Ovary (tissue), 3 donors: ENCODE measurements at regions not wholly inside any gene's neighbourhood (a gene's known extent, or its start where the extent isn't known, plus 50 kb on each side); places are given as distances from the start of the nearest gene placed in this dataset.
"Not testable (repeated sequence)": the region's sequence is repeated elsewhere in the genome, so short reads cannot be mapped to it uniquely, and the experiment has no call there.

Experiments
- POLR2A ChIP-seq: fragments of 450-650 bp; IDR thresholded peaks from one replicate; pipeline ENCODE4 v1.6.1; 2017; ENCODE audit warnings: antibody characterized with exemption, mild to moderate bottlenecking, moderate library complexity
- TF ChIP-seq, protein P1 (sequence below), 3 donors: fragments of 450-650 bp in 2 of 3; fragments of 200-600 bp in 1 of 3; IDR thresholded peaks; one replicate each; pipeline versions ENCODE4 v1.5.1 to v1.8.0; 2016 to 2022; ENCODE audit warnings: antibody characterized with exemption in 3 of 3, mild to moderate bottlenecking in 1 of 3
- donor health status: DM: no; HTN: no; CAD: no.

DNA sequence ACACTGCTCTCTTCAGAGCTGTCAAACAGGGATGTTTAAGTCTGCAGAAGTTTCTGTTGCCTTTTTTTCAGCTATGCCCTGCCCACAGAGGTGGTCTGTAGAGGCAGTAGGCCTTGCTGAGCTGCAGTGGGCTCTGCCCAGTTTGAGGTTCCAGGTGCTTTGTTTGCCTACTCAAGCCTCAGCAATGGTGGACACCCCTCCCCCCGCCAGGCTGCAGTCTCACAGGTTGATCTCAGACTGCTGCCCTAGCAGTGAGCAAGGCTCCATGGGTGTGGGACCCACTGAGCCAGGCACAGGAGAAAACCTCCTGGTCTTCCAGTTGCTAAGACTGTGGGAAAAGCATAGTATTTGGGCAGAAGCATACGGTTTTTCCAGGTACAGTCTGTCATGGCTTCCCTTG lies 338.8 kb upstream of the NDST4 start:
- TF ChIP-seq, protein P1, sequence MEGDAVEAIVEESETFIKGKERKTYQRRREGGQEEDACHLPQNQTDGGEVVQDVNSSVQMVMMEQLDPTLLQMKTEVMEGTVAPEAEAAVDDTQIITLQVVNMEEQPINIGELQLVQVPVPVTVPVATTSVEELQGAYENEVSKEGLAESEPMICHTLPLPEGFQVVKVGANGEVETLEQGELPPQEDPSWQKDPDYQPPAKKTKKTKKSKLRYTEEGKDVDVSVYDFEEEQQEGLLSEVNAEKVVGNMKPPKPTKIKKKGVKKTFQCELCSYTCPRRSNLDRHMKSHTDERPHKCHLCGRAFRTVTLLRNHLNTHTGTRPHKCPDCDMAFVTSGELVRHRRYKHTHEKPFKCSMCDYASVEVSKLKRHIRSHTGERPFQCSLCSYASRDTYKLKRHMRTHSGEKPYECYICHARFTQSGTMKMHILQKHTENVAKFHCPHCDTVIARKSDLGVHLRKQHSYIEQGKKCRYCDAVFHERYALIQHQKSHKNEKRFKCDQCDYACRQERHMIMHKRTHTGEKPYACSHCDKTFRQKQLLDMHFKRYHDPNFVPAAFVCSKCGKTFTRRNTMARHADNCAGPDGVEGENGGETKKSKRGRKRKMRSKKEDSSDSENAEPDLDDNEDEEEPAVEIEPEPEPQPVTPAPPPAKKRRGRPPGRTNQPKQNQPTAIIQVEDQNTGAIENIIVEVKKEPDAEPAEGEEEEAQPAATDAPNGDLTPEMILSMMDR (IDR thresholded peaks at IDR 0.05) = not testable (repeated sequence)
- not testable (repeated sequence) for TF ChIP-seq POLR2A
